ENCODE measurements at regions not wholly inside any gene's neighbourhood (a gene's known extent, or its start where the extent isn't known, plus 50 kb on each side); places are given as distances from the start of the nearest gene placed in this dataset.

- no peak for TF ChIP-seq CTCF (conservative IDR thresholded peaks at IDR 0.05; ENCODE audit: low read length)
- TF ChIP-seq EZH2phosphoT487 (IDR thresholded peaks at IDR 0.05; ENCODE audit: borderline replicate concordance, low read depth, low read length): no peak
Measured at GRCh38 chr16:65679785-65680184, 557.9 kb upstream of the CDH11 start.
